GM21390 (cell line): ENCODE measurements at regions not wholly inside any gene's neighbourhood (a gene's known extent, or its start where the extent isn't known, plus 50 kb on each side); places are given as distances from the start of the nearest gene placed in this dataset.

Experiments used
- ATAC-seq: cut with Tn5 transposase; IDR thresholded peaks from one replicate; pipeline ENCODE4 v1.9.1; 2021; ENCODE audit not compliant: unreplicated experiment

GRCh38 chr2:150983314-150983897, 278.3 kb downstream of the RBM43 start:
- ATAC-seq = no peak

GRCh38 chr2:150981826-150982225, 279.8 kb downstream of the RBM43 start:
- ATAC-seq = no peak

- no peak for ATAC-seq
These were observed 283.6 kb downstream of the RBM43 start for GRCh38 chr2:150978053-150978452.

GRCh38 chr2:150977296-150977695, 284.4 kb downstream of the RBM43 start:
- no peak for ATAC-seq

GRCh38 chr2:150976604-150977003, 285.1 kb downstream of the RBM43 start:
- no peak for ATAC-seq

- no peak for ATAC-seq
These were observed 286.8 kb downstream of the RBM43 start for GRCh38 chr2:150974864-150975263.

- no peak for ATAC-seq
These were observed 287.4 kb downstream of the RBM43 start for GRCh38 chr2:150974234-150974633.

- ATAC-seq = no peak
These were observed 289.8 kb downstream of the RBM43 start for GRCh38 chr2:150971910-150972309.

- ATAC-seq = no peak
These were observed 298.3 kb downstream of the RBM43 start for GRCh38 chr2:150963336-150963735.

- no peak for ATAC-seq
These were observed 306.4 kb downstream of the RBM43 start for GRCh38 chr2:150955231-150955630.

- no peak for ATAC-seq
These were observed 314.8 kb downstream of the RBM43 start for GRCh38 chr2:150946831-150947230.

- ATAC-seq = no peak
These were observed 317.3 kb downstream of the RBM43 start for GRCh38 chr2:150944315-150944714.

GRCh38 chr2:150939087-150939486, 322.6 kb downstream of the RBM43 start:
- ATAC-seq = no peak

- no peak for ATAC-seq
These were observed 323.1 kb downstream of the RBM43 start for GRCh38 chr2:150938527-150938926.

GRCh38 chr2:150937030-150937429, 324.6 kb downstream of the RBM43 start:
- no peak for ATAC-seq

- no peak for ATAC-seq
These were observed 330.2 kb downstream of the RBM43 start for GRCh38 chr2:150931451-150931850.

GRCh38 chr2:150925611-150926010, 336.1 kb downstream of the RBM43 start:
- no peak for ATAC-seq

GRCh38 chr2:150924878-150925277, 336.8 kb downstream of the RBM43 start:
- no peak for ATAC-seq

GRCh38 chr2:150919901-150920300, 341.8 kb downstream of the RBM43 start:
- no peak for ATAC-seq

GRCh38 chr2:150917961-150918713, 343.5 kb downstream of the RBM43 start:
- no peak for ATAC-seq

GRCh38 chr2:150916467-150917396, 344.9 kb downstream of the RBM43 start:
- no peak for ATAC-seq
